ENCODE measurements at regions not wholly inside any gene's neighbourhood (a gene's known extent, or its start where the extent isn't known, plus 50 kb on each side); places are given as distances from the start of the nearest gene placed in this dataset.
"Not testable (repeated sequence)": the region's sequence is repeated elsewhere in the genome, so short reads cannot be mapped to it uniquely, and the experiment has no call there.

- DNase-seq, result not testable (repeated sequence)
Measured at GRCh38 chr9:22845243-22845642, 398.6 kb downstream of the DMRTA1 start.

DNA sequence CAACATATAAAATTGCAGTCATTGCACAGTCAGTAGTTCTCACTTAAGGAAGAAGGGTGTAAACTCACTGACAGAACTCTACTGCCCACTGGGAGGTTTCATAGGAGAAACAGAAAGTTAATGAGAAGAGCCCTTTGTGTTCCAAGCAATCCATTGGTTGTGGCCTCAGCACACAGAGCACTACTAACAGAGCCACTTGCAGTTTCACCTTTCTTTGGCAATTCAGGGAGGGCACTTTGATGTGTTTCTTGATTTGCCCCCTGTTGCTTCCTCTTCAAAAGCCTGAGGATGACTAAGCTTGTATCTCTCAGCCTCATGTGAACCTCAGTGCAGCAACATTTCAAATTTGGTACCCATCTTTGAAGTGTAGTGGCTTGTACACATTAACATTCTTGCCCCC, 409.4 kb downstream of the DMRTA1 start:
- no peak for DNase-seq

DNA sequence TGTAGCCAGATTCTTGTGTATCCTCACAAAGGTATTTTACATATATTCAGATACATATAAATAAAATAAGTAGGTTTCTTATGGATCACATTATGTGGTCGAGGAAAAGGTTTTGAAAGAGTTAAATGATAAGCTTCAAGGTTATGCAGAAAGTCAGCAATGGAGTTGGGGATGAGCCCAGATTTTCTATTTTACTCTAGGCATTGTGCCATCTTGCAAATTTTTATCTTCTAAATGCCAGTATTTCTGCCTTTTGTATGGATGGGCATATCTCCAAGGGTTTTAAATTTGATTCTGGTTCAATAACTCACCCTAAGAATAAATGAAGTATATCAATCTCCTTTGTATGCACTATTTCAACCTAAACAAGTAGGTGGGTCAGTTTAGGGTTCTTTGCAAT, 410.7 kb downstream of the DMRTA1 start:
- no peak for DNase-seq

- no peak for DNase-seq
Measured at GRCh38 chr9:22863106-22863505, 416.5 kb downstream of the DMRTA1 start.

DNA sequence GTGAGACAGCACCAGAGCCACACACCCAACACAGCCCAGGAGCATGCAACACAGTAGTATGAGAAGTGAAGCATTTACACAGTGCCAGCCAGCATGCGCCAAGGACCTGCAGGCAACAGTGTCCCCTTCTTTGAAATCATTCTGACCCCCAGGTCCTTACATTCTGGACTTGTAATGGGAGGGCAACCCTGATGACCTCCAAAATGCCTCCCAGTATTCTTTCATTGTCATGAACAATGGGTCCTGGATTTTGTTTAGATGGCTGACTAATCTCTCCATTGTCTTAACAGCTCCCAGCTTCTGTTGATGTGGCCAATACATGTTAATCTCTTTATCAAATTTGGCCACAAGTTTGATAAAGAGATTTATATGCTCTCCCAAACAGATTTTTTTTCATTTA, 417.1 kb downstream of the DMRTA1 start:
- DNase-seq, result no peak

DNA sequence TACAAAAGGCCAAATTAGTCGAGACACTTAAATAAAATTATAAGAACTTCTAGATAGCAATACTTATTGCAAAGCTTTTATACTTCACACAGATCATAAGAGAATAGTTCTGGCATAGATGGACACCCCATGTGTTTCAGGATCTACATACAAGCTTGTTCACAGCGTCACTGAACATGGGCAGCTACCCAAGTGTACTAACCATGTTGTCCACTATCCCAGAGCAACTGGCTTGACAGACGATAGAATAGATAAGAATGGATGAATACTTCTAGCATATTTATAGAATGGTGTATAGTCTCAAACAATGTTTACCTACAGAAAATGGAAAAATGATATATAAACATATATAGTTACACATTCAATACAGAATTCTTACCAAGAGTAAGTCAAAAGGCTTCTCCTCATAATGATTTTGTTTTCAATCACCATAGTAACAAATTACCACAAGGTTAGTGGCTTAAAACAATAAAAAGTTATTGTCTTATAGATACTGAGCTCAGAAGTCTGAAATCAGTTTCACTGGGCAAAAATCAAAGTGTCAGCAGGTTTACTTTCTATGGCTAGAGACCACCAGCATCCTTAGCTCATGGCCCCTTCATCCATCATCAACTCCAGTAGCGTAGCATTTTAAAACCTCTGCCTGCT, 446.7 kb downstream of the DMRTA1 start:
- DNase-seq, result no peak

DNA sequence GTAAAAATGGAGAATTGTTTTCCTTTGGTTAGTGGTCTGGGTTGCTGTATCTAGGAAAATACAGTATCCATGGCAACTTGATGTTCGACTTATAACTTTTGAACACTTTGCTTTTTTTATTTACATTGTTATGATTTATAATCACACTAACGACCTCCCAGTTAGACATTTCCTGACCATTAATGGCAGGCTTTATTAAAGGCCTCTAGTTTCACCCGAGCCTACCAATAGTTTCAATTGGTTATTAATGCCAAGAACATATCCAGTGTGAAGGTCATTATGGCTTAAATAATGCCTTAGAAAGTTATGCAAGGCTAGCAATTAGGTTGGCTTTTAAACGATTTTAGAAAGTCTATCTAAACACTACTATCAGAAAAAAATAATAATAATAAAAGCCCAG, 452.0 kb downstream of the DMRTA1 start:
- DNase-seq, result no peak

- DNase-seq, result no peak
Measured at GRCh38 chr9:22911632-22912031, 465.0 kb downstream of the DMRTA1 start.

- no peak for DNase-seq
Measured at GRCh38 chr9:22913026-22913425, 466.4 kb downstream of the DMRTA1 start.

DNA sequence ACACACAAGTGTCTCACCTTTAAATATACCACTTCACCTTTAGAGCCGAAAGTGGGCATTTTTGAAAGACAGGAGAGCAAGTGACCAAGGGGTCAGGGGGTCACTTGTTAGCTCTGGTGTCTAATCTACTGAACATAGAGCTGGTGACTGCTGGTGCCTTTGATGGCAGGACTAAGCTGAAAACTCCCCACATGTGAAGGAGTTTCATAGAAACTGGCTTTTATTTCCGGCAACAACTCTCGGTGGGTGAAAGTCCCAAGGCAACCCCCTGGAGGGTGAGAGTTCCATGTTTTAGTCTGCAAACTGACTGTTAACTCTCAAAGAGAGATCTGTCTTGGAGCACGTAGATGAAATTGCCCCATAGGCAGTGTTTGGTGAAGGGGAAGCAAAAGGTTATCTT, 466.9 kb downstream of the DMRTA1 start:
- DNase-seq, result no peak

- no peak for DNase-seq
Measured at GRCh38 chr9:22916148-22916547, 469.5 kb downstream of the DMRTA1 start.

DNA sequence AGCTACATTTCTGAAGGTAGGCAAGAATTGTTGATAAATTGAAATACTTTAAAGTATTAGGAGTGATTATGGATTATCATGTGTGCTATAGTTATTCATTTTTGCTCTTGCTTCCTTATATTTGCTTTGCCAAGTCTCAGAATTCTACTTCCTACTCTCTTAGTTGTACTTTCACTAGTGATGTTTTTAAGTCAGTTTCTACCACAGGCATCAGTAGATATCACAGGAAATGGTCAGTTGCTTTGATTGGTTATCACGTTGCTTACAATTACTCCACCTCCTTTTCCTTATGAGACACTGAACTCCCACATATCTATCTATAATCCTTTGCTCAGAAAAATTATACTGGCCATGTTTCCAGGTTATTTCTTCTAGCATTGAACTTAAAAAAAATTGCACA, 472.8 kb downstream of the DMRTA1 start:
- no peak for DNase-seq

DNA sequence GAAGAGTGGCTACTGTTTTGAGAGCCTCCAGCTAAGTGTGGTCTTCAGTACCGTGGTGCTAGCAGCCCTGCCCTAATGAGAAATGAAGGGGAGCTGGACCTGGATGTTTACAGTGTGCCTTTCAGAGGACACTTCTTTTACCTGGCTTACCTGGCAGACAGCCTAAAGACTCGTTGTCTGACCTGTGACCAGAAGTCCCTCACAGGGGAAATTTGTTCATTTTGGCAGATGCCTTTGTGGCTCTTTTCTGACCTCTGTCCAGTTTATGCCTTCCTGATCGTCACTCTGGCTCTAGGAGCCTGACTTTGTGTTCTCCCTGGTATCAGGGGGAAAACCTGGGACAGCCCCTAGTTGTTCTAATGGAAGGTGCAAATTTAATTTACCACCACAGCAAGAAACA, 475.1 kb downstream of the DMRTA1 start:
- DNase-seq, result no peak

DNA sequence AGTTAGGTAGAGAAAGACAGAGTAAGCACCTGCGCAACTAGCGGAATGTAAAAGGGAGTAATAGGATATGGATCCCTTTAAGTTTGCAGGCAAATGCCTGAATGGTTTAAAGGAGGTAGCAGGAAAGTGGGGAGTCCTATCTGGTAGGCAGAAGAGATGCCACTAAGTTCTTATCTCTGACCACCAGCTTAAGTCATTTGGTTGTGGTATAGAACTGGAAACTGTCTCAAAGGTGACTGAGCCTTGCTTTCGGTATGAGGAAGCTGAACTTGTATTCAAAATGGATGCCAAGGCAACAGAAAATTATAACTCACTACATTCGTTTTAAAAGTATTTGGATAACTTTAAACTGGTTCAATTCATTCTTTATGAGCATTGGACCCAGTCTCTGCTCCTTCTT, 475.6 kb downstream of the DMRTA1 start:
- no peak for DNase-seq

GRCh38 chr9:22954550-22954949, 507.9 kb downstream of the DMRTA1 start:
- no peak for DNase-seq

DNA sequence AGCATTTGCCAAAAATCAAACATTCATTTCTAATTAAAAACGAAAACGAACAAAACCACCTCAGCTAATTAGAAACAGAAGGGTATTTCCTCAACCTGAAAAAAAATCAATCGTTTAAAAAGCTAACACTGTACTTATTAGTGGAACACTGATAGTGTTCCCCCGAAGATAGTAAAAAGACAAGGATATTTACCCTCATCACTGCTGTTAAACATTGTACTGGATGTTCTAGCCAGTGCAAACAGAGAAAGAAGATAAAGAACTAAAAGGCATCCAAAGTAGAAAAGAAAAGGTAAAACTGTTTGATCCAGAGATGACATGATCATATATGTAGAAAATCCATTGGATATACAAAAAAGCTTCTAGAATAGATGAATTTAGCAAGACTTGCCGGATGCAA, 508.3 kb downstream of the DMRTA1 start:
- no peak for DNase-seq

DNA sequence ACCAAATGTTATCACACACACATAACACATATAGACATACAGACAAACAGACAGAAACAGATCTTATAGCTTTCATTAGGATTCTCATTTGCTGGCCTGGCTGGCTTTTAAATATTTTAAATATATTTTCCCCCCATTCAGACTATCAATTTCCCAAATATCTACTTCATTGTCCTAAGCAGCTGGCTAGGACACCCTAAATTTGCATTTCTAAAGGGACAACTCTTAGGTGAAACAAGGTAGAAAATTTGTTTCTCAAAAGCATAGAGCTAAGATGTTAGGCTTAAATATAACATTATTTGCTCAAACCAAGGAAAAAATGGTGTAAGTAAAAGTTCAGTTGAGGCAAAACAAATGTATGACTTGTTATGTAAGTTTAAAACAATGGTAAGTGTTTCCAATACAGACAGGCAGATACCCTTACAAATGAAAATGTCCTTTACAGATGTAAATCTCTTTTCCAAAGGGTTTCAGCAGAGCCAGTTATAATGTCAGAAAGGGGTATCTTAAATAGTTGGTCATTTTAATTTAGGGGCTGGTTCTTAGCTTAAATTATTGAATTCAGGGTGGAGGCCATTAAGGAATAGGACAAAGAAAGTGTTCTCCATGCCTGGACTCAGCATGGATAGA, 522.8 kb downstream of the DMRTA1 start:
- DNase-seq, result no peak

GRCh38 chr9:22970434-22970975, 523.9 kb downstream of the DMRTA1 start:
- no peak for DNase-seq

DNA sequence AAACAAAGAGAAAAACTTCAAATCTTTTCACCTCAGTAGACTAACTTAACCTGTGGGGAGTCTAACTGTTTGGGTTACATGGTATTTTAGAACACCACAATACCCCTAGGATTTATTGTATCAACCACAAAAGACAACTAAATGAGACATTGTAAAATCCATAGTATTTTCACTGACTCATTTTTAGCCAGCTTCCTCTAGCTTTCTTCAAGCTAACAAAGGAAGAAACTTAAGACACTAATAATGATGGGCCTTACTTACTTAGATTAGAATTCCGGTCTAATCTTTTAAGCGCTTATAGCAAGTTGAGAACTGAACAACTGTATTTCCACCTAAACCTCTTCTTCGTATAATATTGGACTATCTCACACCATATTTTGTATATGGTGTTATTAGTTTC, 529.3 kb downstream of the DMRTA1 start:
- no peak for DNase-seq

DNA sequence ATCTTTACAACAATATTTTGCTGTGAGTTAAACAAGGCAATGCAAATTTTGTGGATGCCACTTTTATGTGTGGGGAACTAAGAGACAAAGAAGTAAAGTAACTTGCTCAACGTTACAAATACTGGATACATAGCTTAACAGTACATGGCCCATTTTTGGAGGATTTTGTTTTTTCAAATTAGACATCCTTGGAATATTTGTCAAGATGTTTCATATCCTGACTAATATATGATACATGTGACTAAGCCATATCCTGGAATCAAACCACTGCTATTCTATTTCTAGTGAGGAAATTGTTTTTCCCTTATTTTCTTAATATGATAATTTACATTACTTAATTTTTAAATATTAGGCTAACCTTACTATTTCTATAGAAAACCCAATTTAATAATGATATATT, 529.8 kb downstream of the DMRTA1 start:
- no peak for DNase-seq

GRCh38 chr9:22980429-22980828, 533.8 kb downstream of the DMRTA1 start:
- not testable (repeated sequence) for DNase-seq

- no peak for DNase-seq
Measured at GRCh38 chr9:22986556-22986955, 539.9 kb downstream of the DMRTA1 start.

- DNase-seq, result no peak
Measured at GRCh38 chr9:22990349-22990748, 543.7 kb downstream of the DMRTA1 start.

DNA sequence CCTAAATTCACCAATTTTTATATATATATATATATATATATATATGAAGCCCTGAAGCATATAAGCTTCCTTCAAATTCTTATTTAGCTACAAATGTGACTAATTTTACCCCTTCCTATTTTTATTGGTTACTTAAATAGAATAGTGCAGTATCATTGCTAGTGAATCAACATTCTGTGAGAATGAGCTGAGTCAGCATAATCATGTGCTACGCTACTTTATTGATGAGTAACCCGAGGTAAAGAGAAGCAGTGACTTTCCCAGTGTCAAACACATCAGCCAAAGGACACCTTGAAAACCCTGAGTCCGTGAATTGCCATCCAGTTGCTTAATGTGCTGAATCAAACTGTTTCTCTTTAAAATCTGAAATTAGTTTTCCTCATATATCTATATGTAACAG, 546.2 kb downstream of the DMRTA1 start:
- DNase-seq, result no peak

DNA sequence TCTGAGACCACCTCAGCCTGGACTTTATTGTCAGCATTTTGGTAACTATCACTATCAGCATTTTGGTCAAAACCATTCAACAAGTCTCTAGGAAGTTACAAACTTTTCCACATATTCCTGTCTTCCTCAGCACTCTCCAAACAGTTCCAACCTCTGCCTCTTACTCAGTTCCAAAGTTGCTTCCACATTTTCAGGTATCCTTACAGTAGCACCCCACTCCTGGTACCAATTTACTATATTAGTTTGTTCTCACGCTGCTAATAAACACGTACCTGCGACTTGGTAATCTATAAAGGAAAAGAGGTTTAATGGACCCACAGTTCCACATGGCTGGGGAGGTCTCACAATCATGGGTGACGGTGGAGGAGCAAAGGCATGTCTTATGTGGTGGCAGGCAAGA, 551.3 kb downstream of the DMRTA1 start:
- no peak for DNase-seq

Data from hindlimb muscle (tissue), 1 donor.